ENCODE measurements at regions not wholly inside any gene's neighbourhood (a gene's known extent, or its start where the extent isn't known, plus 50 kb on each side); places are given as distances from the start of the nearest gene placed in this dataset.

GRCh38 chr2:168402531-168402930 lies 53.5 kb upstream of the CERS6 start:
- no peak overlapping the region for H3K4me2 ChIP-seq (ENCODE audit: insufficient read depth in 1 of 2, low read depth in 2 of 2, low read length in 2 of 2)
- no peak overlapping the region for H3K18ac ChIP-seq (ENCODE audit: extremely low read depth, low read length)
- WGBS, 2 experiments (ENCODE audit: extremely low coverage in 1 of 2, insufficient coverage in 1 of 2, insufficient read length in 1 of 2, insufficient replicate concordance in 2 of 2, low coverage in 1 of 2, low lambda C conversion rate in 2 of 2, missing lambda C conversion rate in 1 of 2), result 96% methylated on average over 1 of the region's 1 CpG; no CpG with 5 or more reads in 1 of the 2 experiments
- H2BK5ac ChIP-seq (ENCODE audit: low read depth, low read length), result no peak overlapping the region
- H2AFZ ChIP-seq (ENCODE audit: low read length), result no peak overlapping the region
- no peaks in the 10 kb centered on the region for H4K20me1 ChIP-seq (replicated peaks in 1 of 2; ENCODE audit: control insufficient read depth in 1 of 2, insufficient read depth in 2 of 2, low read length in 2 of 2)
- H3K4ac ChIP-seq (replicated peaks; ENCODE audit: insufficient read length, low read depth, low read length), result no peak overlapping the region
- no peak overlapping the region for H3K4me3 ChIP-seq (ENCODE audit: extremely low read depth in 1 of 4, insufficient read depth in 2 of 4, low read depth in 3 of 4, low read length in 4 of 4)
- no peak overlapping the region for H2AK5ac ChIP-seq (ENCODE audit: low read depth, low read length)
- no peak overlapping the region for H4K8ac ChIP-seq (ENCODE audit: extremely low read depth, insufficient read depth, low read length)
- H3K23ac ChIP-seq (ENCODE audit: insufficient read length), result no peak overlapping the region
- no peaks in the 10 kb centered on the region for H3K9me3 ChIP-seq (ENCODE audit: insufficient read depth in 2 of 2, low read depth in 1 of 2, low read length in 1 of 2)
- H3K79me2 ChIP-seq (ENCODE audit: control insufficient read depth in 1 of 2, insufficient read depth in 2 of 2, low read length in 2 of 2), result no peaks in the 10 kb centered on the region
- no peak for TF ChIP-seq RFX5 (IDR thresholded peaks at IDR 0.05; ENCODE audit: borderline replicate concordance, low read depth, low read length)
- no peak for TF ChIP-seq RXRA (IDR thresholded peaks at IDR 0.05; ENCODE audit: insufficient read depth, low read depth, low read length)
- TF ChIP-seq CTCF (IDR thresholded peaks at IDR 0.05; ENCODE audit: control extremely low read depth in 1 of 3, insufficient read depth in 1 of 3, low read depth in 1 of 3, low read length in 3 of 3), result no peak
- no peak for TF ChIP-seq GTF2F1 (IDR thresholded peaks at IDR 0.05; ENCODE audit: borderline replicate concordance, low read depth, low read length)
- no peak for TF ChIP-seq EGR1 (IDR thresholded peaks at IDR 0.05; ENCODE audit: borderline replicate concordance, low read depth, low read length)
- TF ChIP-seq SRF (IDR thresholded peaks at IDR 0.05; ENCODE audit: low read depth, low read length), result no peak
- no peak for TF ChIP-seq SIRT6 (IDR thresholded peaks at IDR 0.05; ENCODE audit: low read length)
- TF ChIP-seq CEBPB (IDR thresholded peaks at IDR 0.05; ENCODE audit: low read depth, low read length), result no peak
- H4K91ac ChIP-seq (replicated peaks; ENCODE audit: insufficient read length, low read length), result no peak overlapping the region
- no peaks in the 10 kb centered on the region for H3K4me1 ChIP-seq (replicated peaks in 1 of 4; ENCODE audit: control insufficient read depth in 3 of 4, insufficient read depth in 4 of 4, low read length in 3 of 4)
- ChIA-PET POLR2A (ENCODE audit: partially characterized antibody) (no interaction called here), CTCF (ENCODE audit: partially characterized antibody) (no interaction called here)
- H3K27ac ChIP-seq (ENCODE audit: low read depth, low read length), result no peak overlapping the region
- DNase-seq (ENCODE audit: low read depth in 1 of 2, low spot score in 2 of 2), result no peak
- no peak for FAIRE-seq
- H2BK20ac ChIP-seq (ENCODE audit: low read length), result no peak overlapping the region
- no peaks in the 10 kb centered on the region; a peak in 1 of 7 replicates for H3K27me3 ChIP-seq (replicated peaks in 1 of 4; ENCODE audit: control insufficient read depth in 3 of 4, extremely low read depth in 1 of 4, insufficient read depth in 3 of 4, low read length in 3 of 4)
- no peak overlapping the region for H4K5ac ChIP-seq (ENCODE audit: insufficient read length, low read depth, low read length)
- H3K79me1 ChIP-seq (ENCODE audit: low read depth, low read length), result no peaks in the 10 kb centered on the region
- no peak overlapping the region for H2BK12ac ChIP-seq (ENCODE audit: low read depth, low read length)
- H3K9ac ChIP-seq (replicated peaks in 1 of 4; ENCODE audit: extremely low read depth in 1 of 4, low read depth in 3 of 4, low read length in 3 of 4), result no peak overlapping the region
- no peak overlapping the region for H2BK120ac ChIP-seq (replicated peaks; ENCODE audit: low read depth, low read length)
- no peak overlapping the region for H3K56ac ChIP-seq (replicated peaks; ENCODE audit: insufficient read length, low read depth, low read length)
- no peak overlapping the region for H3K14ac ChIP-seq (ENCODE audit: insufficient read length)
- H3K23me2 ChIP-seq (ENCODE audit: low read depth, low read length), result no peaks in the 10 kb centered on the region
- H3K36me3 ChIP-seq (ENCODE audit: control insufficient read depth in 2 of 4, insufficient read depth in 4 of 4, low read length in 3 of 4), result no peaks in the 10 kb centered on the region
- no peak overlapping the region for H2BK15ac ChIP-seq (ENCODE audit: low read length)
